MM.1S (cell line): ENCODE measurements at regions not wholly inside any gene's neighbourhood (a gene's known extent, or its start where the extent isn't known, plus 50 kb on each side); places are given as distances from the start of the nearest gene placed in this dataset.

Source experiments
- DNase-seq: peaks from one replicate; pipeline ENCODE4 v3.0.0-alpha.2; 2015
- H2AFZ ChIP-seq: fragments of 300-600 bp; sonication (generic); 2 replicates; pipeline ENCODE4 v1.6.0; 2016; ENCODE audit warnings: antibody characterized with exemption, low read length
- H3F3A ChIP-seq: fragments of 300-600 bp; sonication (generic); 2 replicates; pipeline ENCODE4 v1.6.1; 2016; ENCODE audit warnings: mild to moderate bottlenecking, antibody characterized with exemption, low read length, moderate library complexity, mixed read lengths; ENCODE audit not compliant: insufficient read depth
- H3K27ac ChIP-seq: fragments of 300-600 bp; sonication (generic); 2 replicates; pipeline ENCODE4 v1.5.1; 2016; ENCODE audit warnings: mild to moderate bottlenecking, low read length
- H3K27me3 ChIP-seq: fragments of 300-600 bp; sonication (generic); replicated peaks from 2 replicates; pipeline ENCODE4 v1.6.0; 2016; ENCODE audit warnings: low read length; ENCODE audit not compliant: insufficient read depth
- H3K36me3 ChIP-seq: fragments of 300-600 bp; sonication (generic); replicated peaks from 2 replicates; pipeline ENCODE4 v1.6.1; 2016; ENCODE audit warnings: mild to moderate bottlenecking, low read length, mixed read lengths; ENCODE audit not compliant: insufficient read depth
- H3K4me1 ChIP-seq: fragments of 300-600 bp; sonication (generic); 2 replicates; pipeline ENCODE4 v1.6.1; 2016; ENCODE audit warnings: low read length, mixed read lengths
- H3K4me2 ChIP-seq: fragments of 300-600 bp; sonication (generic); 2 replicates; pipeline ENCODE4 v1.6.0; 2016; ENCODE audit warnings: low read depth, low read length
- H3K4me3 ChIP-seq: fragments of 300-600 bp; sonication (generic); 2 replicates; pipeline ENCODE4 v1.5.1; 2016; ENCODE audit warnings: low read length, mixed read lengths
- H3K79me2 ChIP-seq: fragments of 300-600 bp; sonication (generic); 2 replicates; pipeline ENCODE4 v1.6.1; 2016; ENCODE audit warnings: mixed run types, low read length, mixed read lengths
- H3K9ac ChIP-seq: fragments of 300-600 bp; sonication (generic); 2 replicates; pipeline ENCODE4 v1.6.1; 2016; ENCODE audit warnings: low read length, mixed read lengths
- H3K9me2 ChIP-seq: fragments of 300-600 bp; sonication (generic); replicated peaks from 2 replicates; pipeline ENCODE4 v1.6.1; 2016; ENCODE audit warnings: mild to moderate bottlenecking, low read length, mixed read lengths; ENCODE audit not compliant: insufficient read depth
- H3K9me3 ChIP-seq: fragments of 300-600 bp; sonication (generic); replicated peaks from 2 replicates; pipeline ENCODE4 v1.6.1; 2016; ENCODE audit warnings: mild to moderate bottlenecking, low read length, mixed read lengths; ENCODE audit not compliant: insufficient read depth
- H4K20me1 ChIP-seq: fragments of 300-600 bp; sonication (generic); 2 replicates; pipeline ENCODE4 v1.6.1; 2016; ENCODE audit warnings: mild to moderate bottlenecking, low read length, moderate library complexity, mixed read lengths; ENCODE audit not compliant: insufficient read depth
- EZH2 ChIP-seq: fragments of 300-600 bp; sonication (generic); optimal IDR thresholded peaks from 2 replicates; pipeline ENCODE3; 2017; ENCODE audit warnings: low read depth, mild to moderate bottlenecking, antibody characterized with exemption, low read length, mixed read lengths
- EZH2phosphoT487 ChIP-seq: fragments of 300-600 bp; sonication (generic); IDR thresholded peaks from 2 replicates; pipeline ENCODE4 v1.6.1; 2018; ENCODE audit warnings: antibody characterized with exemption, low read length
- TF ChIP-seq, protein P1 (sequence below): fragments of 300-600 bp; sonication (generic); IDR thresholded peaks from 2 replicates; pipeline ENCODE4 v1.5.1; 2016; ENCODE audit warnings: antibody characterized with exemption, low read length, mixed read lengths

- Histone ChIP-seq H3K4me2 (no peak overlapping the region), H3K79me2 (no peaks in the 10 kb centered on the region), H3K9me2 (no peaks in the 10 kb centered on the region), H3K36me3 (no peaks in the 10 kb centered on the region), H3K9ac (no peak overlapping the region), H3K27me3 (no peaks in the 10 kb centered on the region), H3K27ac (no peak overlapping the region), H3F3A (no peaks in the 10 kb centered on the region), H3K4me3 (no peak overlapping the region), H2AFZ (no peak overlapping the region), H4K20me1 (no peaks in the 10 kb centered on the region), H3K4me1 (no peaks in the 10 kb centered on the region), H3K9me3 (no peaks in the 10 kb centered on the region)
- TF ChIP-seq EZH2: no peak
- TF ChIP-seq, protein P1, sequence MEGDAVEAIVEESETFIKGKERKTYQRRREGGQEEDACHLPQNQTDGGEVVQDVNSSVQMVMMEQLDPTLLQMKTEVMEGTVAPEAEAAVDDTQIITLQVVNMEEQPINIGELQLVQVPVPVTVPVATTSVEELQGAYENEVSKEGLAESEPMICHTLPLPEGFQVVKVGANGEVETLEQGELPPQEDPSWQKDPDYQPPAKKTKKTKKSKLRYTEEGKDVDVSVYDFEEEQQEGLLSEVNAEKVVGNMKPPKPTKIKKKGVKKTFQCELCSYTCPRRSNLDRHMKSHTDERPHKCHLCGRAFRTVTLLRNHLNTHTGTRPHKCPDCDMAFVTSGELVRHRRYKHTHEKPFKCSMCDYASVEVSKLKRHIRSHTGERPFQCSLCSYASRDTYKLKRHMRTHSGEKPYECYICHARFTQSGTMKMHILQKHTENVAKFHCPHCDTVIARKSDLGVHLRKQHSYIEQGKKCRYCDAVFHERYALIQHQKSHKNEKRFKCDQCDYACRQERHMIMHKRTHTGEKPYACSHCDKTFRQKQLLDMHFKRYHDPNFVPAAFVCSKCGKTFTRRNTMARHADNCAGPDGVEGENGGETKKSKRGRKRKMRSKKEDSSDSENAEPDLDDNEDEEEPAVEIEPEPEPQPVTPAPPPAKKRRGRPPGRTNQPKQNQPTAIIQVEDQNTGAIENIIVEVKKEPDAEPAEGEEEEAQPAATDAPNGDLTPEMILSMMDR: no peak
- TF ChIP-seq EZH2phosphoT487: no peak
- no peak for DNase-seq
Observed at GRCh38 chr11:37724315-37724714, 1126.3 kb upstream of the RAG2 start.

DNA sequence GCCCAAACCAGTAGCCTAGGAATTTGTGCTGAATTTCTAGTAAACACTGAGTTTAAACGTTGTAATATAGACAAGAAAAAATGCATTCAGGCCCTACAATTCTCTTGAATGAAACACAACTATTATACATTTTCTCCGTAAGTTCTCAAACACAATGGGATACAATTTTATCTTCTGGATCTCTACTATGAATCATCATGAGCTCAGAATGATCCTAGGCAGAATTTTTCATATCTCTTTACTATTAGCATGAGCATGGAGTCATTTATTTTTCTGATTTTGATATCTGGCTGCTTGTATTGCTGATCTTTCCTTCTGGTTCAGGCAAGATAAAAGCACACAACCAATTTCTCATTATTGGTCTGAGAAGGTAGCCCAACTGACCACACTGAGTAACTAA, 1123.4 kb upstream of the RAG2 start:
- TF ChIP-seq, protein P1: no peak
- TF ChIP-seq EZH2: no peak
- no peaks in the 10 kb centered on the region for H3K4me1 ChIP-seq
- no peaks in the 10 kb centered on the region for H3K27me3 ChIP-seq
- no peaks in the 10 kb centered on the region for H3K9me3 ChIP-seq
- H3K9me2 ChIP-seq: no peaks in the 10 kb centered on the region
- H3K4me2 ChIP-seq: no peak overlapping the region
- no peaks in the 10 kb centered on the region for H3F3A ChIP-seq
- H3K4me3 ChIP-seq: no peak overlapping the region
- DNase-seq: no peak
- no peaks in the 10 kb centered on the region for H4K20me1 ChIP-seq
- no peak overlapping the region for H2AFZ ChIP-seq
- H3K9ac ChIP-seq: no peak overlapping the region
- H3K79me2 ChIP-seq: no peaks in the 10 kb centered on the region
- H3K27ac ChIP-seq: no peak overlapping the region
- no peaks in the 10 kb centered on the region for H3K36me3 ChIP-seq

- Histone ChIP-seq H2AFZ (no peak overlapping the region), H3K27ac (no peak overlapping the region)
Observed at GRCh38 chr11:37718431-37718999, 1120.5 kb upstream of the RAG2 start.

More at GRCh38 chr11:37718431-37718999, 1120.5 kb upstream of the RAG2 start:
- Histone ChIP-seq H4K20me1 (no peaks in the 10 kb centered on the region), H3K79me2 (no peaks in the 10 kb centered on the region), H3F3A (no peaks in the 10 kb centered on the region), H3K9ac (no peak overlapping the region), H3K4me2 (no peak overlapping the region), H3K4me3 (no peak overlapping the region), H3K9me3 (no peaks in the 10 kb centered on the region), H3K27me3 (no peaks in the 10 kb centered on the region), H3K4me1 (no peaks in the 10 kb centered on the region), H3K9me2 (no peaks in the 10 kb centered on the region), H3K36me3 (no peaks in the 10 kb centered on the region)
- DNase-seq: no peak
- TF ChIP-seq EZH2: no peak
- TF ChIP-seq, protein P1: no peak
- TF ChIP-seq EZH2phosphoT487: no peak
